ENCODE measurements at regions not wholly inside any gene's neighbourhood (a gene's known extent, or its start where the extent isn't known, plus 50 kb on each side); places are given as distances from the start of the nearest gene placed in this dataset.

- H3K27me3 ChIP-seq (ENCODE audit: insufficient read depth, low read length), result no peaks in the 10 kb centered on the region; the same call in 1 of the 2 replicates
- H4K8ac ChIP-seq (replicated peaks; ENCODE audit: insufficient read length, low read depth, low read length), result no peak overlapping the region
- no peaks in the 10 kb centered on the region for H3K9me3 ChIP-seq (ENCODE audit: control insufficient read depth, low read depth, low read length)
- H3K18ac ChIP-seq (ENCODE audit: insufficient read length, low read depth, low read length), result no peak overlapping the region
- no peak overlapping the region for H3T11ph ChIP-seq (ENCODE audit: low read length)
- H3K23me2 ChIP-seq (ENCODE audit: insufficient read length, low read depth, low read length, poor library complexity, severe bottlenecking), result no peaks in the 10 kb centered on the region
- Mint-ChIP-seq H3K4me3 (no peak overlapping the region), H3K9me3 (no peaks in the 10 kb centered on the region; a peak in 1 of 5 replicates), H3K27ac (no peak overlapping the region; a peak in 1 of 7 replicates), H3K27me3 (ENCODE audit: low read depth) (peaks cover 4% of the 10 kb centered on the region; the same call in 1 of the 2 replicates), H3K36me3 (ENCODE audit: insufficient read depth in 1 of 3, low read depth in 3 of 3) (peaks cover 0 to 3% (median 0%) of the 10 kb centered on the region in 3 experiments; a peak in 3 of 7 replicates), H3K4me1 (peaks cover 50 to 51% of the 10 kb centered on the region in 2 experiments)
- no peaks in the 10 kb centered on the region for H3K79me1 ChIP-seq (ENCODE audit: insufficient read depth, low read depth, low read length, poor library complexity, severe bottlenecking)
- no peak overlapping the region for H4K5ac ChIP-seq (ENCODE audit: insufficient read length, low read depth, low read length)
- WGBS (ENCODE audit: extremely low coverage, insufficient read length, low lambda C conversion rate), result no CpG with 5 or more reads among the region's 6 CpGs
- no peak overlapping the region for H3K23ac ChIP-seq (ENCODE audit: insufficient read length, low read depth, low read length)
- no peak overlapping the region for H2BK20ac ChIP-seq (ENCODE audit: low read depth, low read length, poor library complexity, severe bottlenecking)
- no peak overlapping the region for H3K14ac ChIP-seq (ENCODE audit: insufficient read depth, low read length)
- no peak overlapping the region for H2BK15ac ChIP-seq (ENCODE audit: low read depth, low read length)
- H4K91ac ChIP-seq (ENCODE audit: insufficient read length, low read depth, low read length), result no peak overlapping the region
- H3K4ac ChIP-seq (ENCODE audit: low read depth, low read length), result no peak overlapping the region
- H3K4me1 ChIP-seq (ENCODE audit: insufficient read depth, low read length), result peaks cover 3% of the 10 kb centered on the region; the same call in 1 of the 2 replicates
- TF ChIP-seq, protein P1, sequence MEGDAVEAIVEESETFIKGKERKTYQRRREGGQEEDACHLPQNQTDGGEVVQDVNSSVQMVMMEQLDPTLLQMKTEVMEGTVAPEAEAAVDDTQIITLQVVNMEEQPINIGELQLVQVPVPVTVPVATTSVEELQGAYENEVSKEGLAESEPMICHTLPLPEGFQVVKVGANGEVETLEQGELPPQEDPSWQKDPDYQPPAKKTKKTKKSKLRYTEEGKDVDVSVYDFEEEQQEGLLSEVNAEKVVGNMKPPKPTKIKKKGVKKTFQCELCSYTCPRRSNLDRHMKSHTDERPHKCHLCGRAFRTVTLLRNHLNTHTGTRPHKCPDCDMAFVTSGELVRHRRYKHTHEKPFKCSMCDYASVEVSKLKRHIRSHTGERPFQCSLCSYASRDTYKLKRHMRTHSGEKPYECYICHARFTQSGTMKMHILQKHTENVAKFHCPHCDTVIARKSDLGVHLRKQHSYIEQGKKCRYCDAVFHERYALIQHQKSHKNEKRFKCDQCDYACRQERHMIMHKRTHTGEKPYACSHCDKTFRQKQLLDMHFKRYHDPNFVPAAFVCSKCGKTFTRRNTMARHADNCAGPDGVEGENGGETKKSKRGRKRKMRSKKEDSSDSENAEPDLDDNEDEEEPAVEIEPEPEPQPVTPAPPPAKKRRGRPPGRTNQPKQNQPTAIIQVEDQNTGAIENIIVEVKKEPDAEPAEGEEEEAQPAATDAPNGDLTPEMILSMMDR (conservative IDR thresholded peaks at IDR 0.05), result no peak
- no peak overlapping the region for H3K9ac ChIP-seq (ENCODE audit: extremely low read depth, insufficient read length, low read length)
- H3K27ac ChIP-seq (ENCODE audit: insufficient read length, low read depth, low read length), result no peak overlapping the region
- H3K56ac ChIP-seq (ENCODE audit: insufficient read length, low read depth, low read length), result no peak overlapping the region
- no peak overlapping the region for H2AFZ ChIP-seq (ENCODE audit: low read length)
- H4K20me1 ChIP-seq (ENCODE audit: control insufficient read depth, insufficient read depth, insufficient read length), result no peaks in the 10 kb centered on the region
- no peak overlapping the region for H2BK12ac ChIP-seq (ENCODE audit: insufficient read length, low read depth, low read length)
- no peak overlapping the region for H2AK5ac ChIP-seq (ENCODE audit: insufficient read length, low read length)
- H3K79me2 ChIP-seq (ENCODE audit: insufficient read depth, low read length), result no peaks in the 10 kb centered on the region; the same call in 1 of the 2 replicates
- no peak overlapping the region for H3K4me2 ChIP-seq (ENCODE audit: insufficient read depth, insufficient read length, low read length)
- no peak overlapping the region for H2BK5ac ChIP-seq (ENCODE audit: insufficient read length, low read length)
- H2BK120ac ChIP-seq (ENCODE audit: low read depth, low read length, poor library complexity, severe bottlenecking), result no peak overlapping the region
- DNase-seq, result no peak
These were observed 208.3 kb downstream of the EXOC5 start for GRCh38 chr14:57060276-57060955.

All from H9 (cell line).